ENCODE measurements at regions not wholly inside any gene's neighbourhood (a gene's known extent, or its start where the extent isn't known, plus 50 kb on each side); places are given as distances from the start of the nearest gene placed in this dataset.

- no peak for DNase-seq (ENCODE audit: low spot score)
Measured at GRCh38 chr18:44153981-44154380, 526.7 kb upstream of the SETBP1 start.

DNA sequence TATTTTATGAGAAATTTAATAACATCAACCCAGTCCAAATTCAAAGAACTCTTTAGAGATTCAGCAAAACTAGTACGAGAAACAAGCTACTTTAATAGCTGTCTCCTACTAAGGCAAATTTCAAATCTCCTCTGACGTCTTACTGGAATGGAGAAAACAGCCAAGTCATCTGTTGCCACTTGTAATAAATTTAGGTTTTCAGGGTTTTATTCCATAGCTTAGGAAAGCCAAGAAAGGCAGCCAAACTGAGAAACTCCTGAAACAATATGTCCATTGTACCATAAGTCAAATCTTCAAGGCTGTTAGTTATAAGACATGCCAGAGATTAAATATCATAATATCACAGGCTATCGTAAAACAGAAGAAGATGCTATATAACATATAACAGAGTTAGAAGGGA, 524.6 kb upstream of the SETBP1 start:
- no peak for DNase-seq (ENCODE audit: low spot score)

DNA sequence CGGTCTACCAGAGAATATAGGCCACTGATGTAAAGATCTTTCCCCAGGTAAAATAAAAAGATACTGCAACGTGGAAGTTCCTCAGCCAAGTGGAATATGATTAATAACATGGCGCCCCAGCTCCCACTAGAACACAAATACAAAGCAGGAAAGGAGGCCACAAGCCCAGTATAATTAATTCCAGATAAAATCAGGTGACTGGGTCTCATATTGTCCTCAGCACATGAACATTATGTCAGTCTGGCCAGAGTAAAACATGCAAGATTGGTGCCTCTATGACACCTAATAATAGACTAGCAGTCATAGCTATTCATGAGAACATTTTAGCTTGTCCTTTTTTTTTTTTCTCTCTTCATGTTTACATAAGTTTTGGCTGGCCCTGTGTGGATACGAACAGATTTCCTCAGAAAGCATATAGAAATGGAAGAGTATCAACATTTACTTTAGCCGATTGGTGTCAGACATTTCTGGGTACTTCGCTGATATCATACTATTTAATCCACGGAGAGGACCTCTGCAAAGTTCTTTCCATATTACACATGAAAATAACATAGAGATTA, 523.8 kb upstream of the SETBP1 start:
- DNase-seq (ENCODE audit: low spot score) = no peak

DNA sequence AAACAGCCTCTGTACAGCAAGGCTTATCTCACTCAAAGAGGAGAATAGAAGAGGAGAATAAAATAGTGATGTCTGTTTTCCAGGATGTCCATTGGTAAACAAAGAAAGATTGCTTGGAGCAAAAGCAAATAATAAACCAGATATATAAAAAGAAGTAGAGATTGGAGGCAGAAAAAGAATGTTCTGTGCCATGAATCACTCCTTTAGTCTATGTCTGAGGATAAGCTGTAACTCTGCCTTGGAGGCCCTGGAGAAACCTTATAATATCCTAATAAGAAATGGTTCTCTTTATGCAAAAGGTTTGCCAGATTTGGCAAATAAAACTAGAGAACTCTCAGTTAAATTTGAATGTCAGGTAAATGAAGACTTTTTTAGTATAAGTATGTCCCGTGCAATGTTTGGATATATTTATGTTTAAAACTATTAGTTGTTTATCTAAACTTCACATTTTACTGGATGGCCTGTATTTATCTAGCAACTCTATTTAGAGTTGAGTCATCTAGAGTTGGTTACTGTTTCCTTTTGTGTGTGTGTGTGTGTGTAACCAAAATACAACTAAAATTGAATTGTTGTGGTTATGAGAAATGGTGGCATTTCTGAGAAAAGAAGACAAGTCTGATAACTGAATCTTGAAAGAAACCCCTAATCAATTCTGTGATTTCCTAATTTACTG, 510.3 kb upstream of the SETBP1 start:
- DNase-seq (ENCODE audit: low spot score) = no peak

DNA sequence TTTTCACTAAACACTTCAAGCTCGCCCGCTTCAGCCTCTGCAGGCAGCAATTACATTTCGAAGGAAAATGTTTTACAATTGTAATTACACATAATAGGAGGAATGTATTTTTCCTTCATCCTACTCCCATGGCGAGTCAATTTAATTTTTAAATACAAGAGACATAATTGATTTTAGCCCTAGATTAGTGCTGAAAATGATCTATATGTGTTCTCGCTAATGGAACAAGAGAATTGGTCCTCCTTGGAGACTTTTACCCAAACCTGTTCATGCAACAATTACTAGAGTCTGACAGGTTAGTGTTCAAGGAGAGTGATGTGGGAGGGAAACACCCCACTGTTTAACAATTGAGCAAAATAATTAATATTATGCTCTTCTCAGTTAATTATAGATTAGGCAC, 509.4 kb upstream of the SETBP1 start:
- DNase-seq (ENCODE audit: low spot score) = no peak

DNA sequence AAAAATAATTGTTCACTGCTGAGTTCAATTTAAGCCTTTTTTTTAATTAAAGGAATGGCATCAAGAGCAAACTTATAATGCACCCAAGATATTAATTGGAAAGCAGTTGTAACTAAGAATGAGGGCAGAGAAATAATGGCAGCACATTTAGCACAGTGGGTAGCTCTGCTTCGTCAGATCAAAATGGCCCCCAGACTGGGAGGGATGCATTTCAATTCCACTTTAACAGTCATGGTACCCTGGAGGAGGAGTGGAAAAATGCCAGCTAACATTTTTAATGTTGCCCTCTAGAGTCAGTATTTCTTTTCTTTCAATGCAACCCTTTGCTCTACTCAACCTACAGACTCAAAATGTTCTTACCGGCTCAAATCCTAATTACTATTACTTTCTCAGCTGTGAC, 504.8 kb upstream of the SETBP1 start:
- DNase-seq (ENCODE audit: low spot score) = no peak

- DNase-seq (ENCODE audit: low spot score) = no peak
Measured at GRCh38 chr18:44178476-44178875, 502.2 kb upstream of the SETBP1 start.

DNA sequence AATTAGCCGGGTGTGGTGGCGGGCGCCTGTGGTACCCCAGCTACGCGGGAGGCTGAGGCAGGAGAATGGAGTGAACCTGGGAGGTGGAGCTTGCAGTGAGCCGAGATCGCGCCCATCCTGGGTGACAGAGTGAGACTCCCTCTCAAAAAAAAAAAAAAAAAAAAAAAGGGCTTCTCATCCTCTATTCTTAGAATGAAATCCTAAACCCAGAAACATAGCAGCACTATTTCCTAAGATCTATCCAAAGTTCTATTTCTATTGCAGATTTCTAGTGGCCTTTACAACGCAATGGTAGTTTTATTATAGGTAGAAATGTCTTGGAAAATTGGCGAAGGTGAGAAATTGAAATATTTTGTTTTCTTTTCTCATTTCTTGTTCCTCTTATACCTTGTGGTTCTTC, 501.0 kb upstream of the SETBP1 start:
- no peak for DNase-seq (ENCODE audit: low spot score)

GRCh38 chr18:44180683-44181082, 500.0 kb upstream of the SETBP1 start:
- no peak for DNase-seq (ENCODE audit: low spot score)

- no peak for DNase-seq (ENCODE audit: low spot score)
Measured at GRCh38 chr18:44181951-44182747, 498.5 kb upstream of the SETBP1 start.

- no peak for DNase-seq (ENCODE audit: low spot score)
Measured at GRCh38 chr18:44186001-44186400, 494.7 kb upstream of the SETBP1 start.

- no peak for DNase-seq (ENCODE audit: low spot score)
Measured at GRCh38 chr18:44187090-44187489, 493.6 kb upstream of the SETBP1 start.

- DNase-seq (ENCODE audit: low spot score) = no peak
Measured at GRCh38 chr18:44195394-44196140, 485.1 kb upstream of the SETBP1 start.

- DNase-seq (ENCODE audit: low spot score) = no peak
Measured at GRCh38 chr18:44197832-44198611, 482.7 kb upstream of the SETBP1 start.

DNA sequence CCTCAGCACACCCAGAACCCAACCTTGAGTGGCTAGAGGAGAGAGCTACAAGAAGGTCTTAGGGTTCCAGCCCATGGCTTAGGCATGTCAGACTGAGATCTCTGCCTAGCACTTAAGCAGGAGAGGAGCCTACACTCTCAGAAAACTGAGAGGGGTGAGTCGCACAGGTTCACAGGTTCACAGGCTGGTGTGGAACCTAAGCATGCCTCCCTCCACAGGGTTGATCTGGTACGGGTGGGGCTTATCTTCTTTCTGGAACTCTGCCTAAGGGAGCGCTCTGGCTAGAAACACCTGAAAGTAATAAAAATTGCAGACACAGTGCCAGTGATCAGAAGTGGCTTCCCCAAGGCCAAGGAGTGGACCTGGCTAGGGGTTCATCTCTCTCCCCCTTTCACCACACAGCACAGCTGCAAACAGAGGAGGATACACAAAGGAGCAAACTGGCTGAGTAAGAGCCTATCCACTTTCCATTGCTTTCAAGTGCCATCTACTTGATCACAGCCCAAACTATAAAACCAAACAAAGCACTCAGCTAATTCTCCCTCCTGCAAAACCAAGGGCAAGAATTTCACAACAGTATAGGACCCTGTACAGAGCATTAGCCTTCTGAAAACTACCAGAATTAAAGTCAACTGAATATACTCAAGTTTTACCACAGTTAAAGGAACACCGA, 481.9 kb upstream of the SETBP1 start:
- DNase-seq (ENCODE audit: low spot score) = no peak

GRCh38 chr18:44213293-44213692, 467.4 kb upstream of the SETBP1 start:
- DNase-seq (ENCODE audit: low spot score) = no peak

DNA sequence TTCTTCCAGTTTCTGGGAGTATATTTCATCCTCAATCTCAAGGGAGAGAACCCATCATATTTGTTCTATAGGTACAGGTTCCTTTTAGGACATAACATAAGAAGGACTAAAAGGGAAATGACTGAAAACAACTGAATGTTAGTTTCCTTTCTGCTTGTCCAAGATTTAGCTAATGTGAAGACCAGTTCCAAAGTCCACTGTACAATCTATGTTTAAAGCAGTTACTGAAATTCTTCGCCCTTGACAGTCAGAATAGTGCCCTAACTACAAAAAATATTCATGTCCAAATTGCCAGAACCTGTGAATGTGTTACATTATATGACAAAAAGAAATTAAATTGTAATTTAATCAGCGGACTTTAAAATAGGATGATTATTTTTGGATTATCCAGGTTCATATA, 466.3 kb upstream of the SETBP1 start:
- DNase-seq (ENCODE audit: low spot score) = no peak

- no peak for DNase-seq (ENCODE audit: low spot score)
Measured at GRCh38 chr18:44216169-44216568, 464.5 kb upstream of the SETBP1 start.

DNA sequence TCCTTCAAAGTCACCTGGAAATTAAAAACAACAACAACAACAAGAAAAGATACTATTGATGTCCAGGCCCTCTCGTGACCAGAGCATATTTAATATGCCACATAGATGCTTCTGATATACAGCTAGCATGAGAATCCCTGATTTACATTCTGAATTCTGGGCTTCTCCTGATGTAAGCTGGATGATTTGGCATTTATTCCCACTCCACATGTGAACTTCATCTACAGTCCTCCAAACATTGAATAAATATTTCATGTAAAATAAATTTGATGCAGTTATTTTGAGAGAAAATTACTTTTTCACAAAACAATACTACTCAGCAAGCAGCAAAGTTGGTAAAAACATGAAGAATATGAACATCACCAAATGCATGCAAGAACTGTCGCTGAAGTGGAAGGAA, 453.2 kb upstream of the SETBP1 start:
- no peak for DNase-seq (ENCODE audit: low spot score)

- DNase-seq (ENCODE audit: low spot score) = no peak
Measured at GRCh38 chr18:44229693-44230108, 451.0 kb upstream of the SETBP1 start.

- no peak for DNase-seq (ENCODE audit: low spot score)
Measured at GRCh38 chr18:44231936-44232335, 448.8 kb upstream of the SETBP1 start.

All from activated CD4-positive, alpha-beta T cell treated with anti-CD3 and anti-CD28 coated beads, Interleukin-2, Interleukin-4, amounts not matched to agents 100 ng/mL and 50 ng/mL, durations not matched to agents 16 hours and 8 hours (primary cell).